ENCODE measurements at regions not wholly inside any gene's neighbourhood (a gene's known extent, or its start where the extent isn't known, plus 50 kb on each side); places are given as distances from the start of the nearest gene placed in this dataset.

DNA sequence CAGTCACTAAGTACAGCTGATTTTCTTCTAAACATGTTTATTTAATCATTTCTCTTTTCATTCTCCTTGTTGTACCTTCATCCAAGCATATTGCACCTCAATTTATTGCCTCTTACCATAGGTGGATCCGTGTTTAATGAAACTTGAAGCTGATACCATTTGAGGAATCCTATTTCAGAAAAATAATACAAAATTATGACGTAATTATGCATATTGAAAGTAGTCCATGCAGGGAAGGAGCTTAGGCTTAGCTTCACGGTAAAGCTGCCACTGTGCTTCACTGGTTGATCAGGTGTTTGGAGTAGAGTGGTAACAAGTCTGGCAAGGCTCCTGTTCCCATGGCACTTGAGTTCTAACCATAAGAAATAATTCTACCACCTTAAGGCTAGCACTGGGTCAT lies 61.0 kb upstream of the CLEC14A start:
- Histone ChIP-seq H3K27me3 (replicated peaks; ENCODE audit: insufficient read depth) (no peaks in the 10 kb centered on the region), H3F3A (ENCODE audit: insufficient read depth) (no peaks in the 10 kb centered on the region), H2AFZ (no peak overlapping the region), H3K79me2 (ENCODE audit: insufficient read depth) (no peaks in the 10 kb centered on the region), H3K4me3 (no peak overlapping the region), H4K20me1 (ENCODE audit: insufficient read depth) (no peaks in the 10 kb centered on the region), H3K9me3 (ENCODE audit: low read depth) (no peaks in the 10 kb centered on the region), H3K4me1 (ENCODE audit: insufficient read depth) (peaks cover 9% of the 10 kb centered on the region; the same call in 1 of the 2 replicates), H3K27ac (no peak overlapping the region), H3K4me2 (ENCODE audit: unreplicated experiment) (no peak overlapping the region), H3K36me3 (ENCODE audit: low read depth) (no peaks in the 10 kb centered on the region), H3K9me2 (ENCODE audit: insufficient read depth) (no peaks in the 10 kb centered on the region), H3K9ac (no peak overlapping the region)
- DNase-seq, result no peak
- TF ChIP-seq EZH2phosphoT487 (IDR thresholded peaks at IDR 0.05; ENCODE audit: insufficient read depth, low read depth), result no peak
- no peak for TF ChIP-seq EZH2 (IDR thresholded peaks at IDR 0.05; ENCODE audit: insufficient read depth, poor library complexity, severe bottlenecking)
- 63% methylated on average over 3 of the region's 3 CpGs for WGBS, 2 experiments (ENCODE audit: low coverage in 1 of 2, low lambda C conversion rate in 2 of 2, missing lambda C conversion rate in 2 of 2)
- in situ Hi-C loops (cut with MboI), result no loop called here

DNA sequence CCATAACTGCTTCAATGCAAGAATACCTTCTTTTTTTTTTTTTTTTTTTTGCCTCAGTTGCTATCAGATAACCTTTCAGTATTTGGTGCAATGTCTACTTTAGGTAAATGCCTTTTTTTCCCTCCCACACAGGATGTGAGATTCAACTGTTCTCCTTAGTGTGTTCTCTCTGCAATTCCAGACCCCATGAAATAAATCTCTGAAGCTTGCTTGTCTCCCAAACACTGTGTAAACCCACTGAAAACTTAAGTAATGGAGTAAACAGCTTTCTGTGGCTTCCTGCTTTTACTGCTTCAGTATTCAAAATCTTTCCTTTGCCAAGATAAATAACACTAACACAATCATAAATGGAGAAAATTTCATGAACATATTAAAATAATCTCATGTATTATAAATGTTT lies 55.8 kb upstream of the CLEC14A start:
- no peak for TF ChIP-seq EZH2 (IDR thresholded peaks at IDR 0.05; ENCODE audit: insufficient read depth, poor library complexity, severe bottlenecking)
- TF ChIP-seq EZH2phosphoT487 (IDR thresholded peaks at IDR 0.05; ENCODE audit: insufficient read depth, low read depth), result no peak
- Histone ChIP-seq H3K27me3 (replicated peaks; ENCODE audit: insufficient read depth) (no peaks in the 10 kb centered on the region), H3K4me2 (ENCODE audit: unreplicated experiment) (no peak overlapping the region), H3K27ac (no peak overlapping the region), H3K36me3 (ENCODE audit: low read depth) (no peaks in the 10 kb centered on the region), H3K9ac (no peak overlapping the region), H3K4me1 (ENCODE audit: insufficient read depth) (peaks cover 16% of the 10 kb centered on the region; the same call in 1 of the 2 replicates), H4K20me1 (ENCODE audit: insufficient read depth) (no peaks in the 10 kb centered on the region), H3K4me3 (no peak overlapping the region), H2AFZ (no peak overlapping the region), H3K9me3 (ENCODE audit: low read depth) (no peaks in the 10 kb centered on the region), H3K79me2 (ENCODE audit: insufficient read depth) (no peaks in the 10 kb centered on the region), H3F3A (ENCODE audit: insufficient read depth) (no peaks in the 10 kb centered on the region), H3K9me2 (ENCODE audit: insufficient read depth) (no peaks in the 10 kb centered on the region)
- in situ Hi-C loops (cut with MboI), result no loop called here
- DNase-seq, result no peak

- no peak overlapping the region for H3K4me2 ChIP-seq (ENCODE audit: unreplicated experiment)
- no peak overlapping the region for H2AFZ ChIP-seq
- H4K20me1 ChIP-seq (ENCODE audit: insufficient read depth), result no peaks in the 10 kb centered on the region
- H3K27ac ChIP-seq, result no peak overlapping the region
- no peaks in the 10 kb centered on the region for H3K27me3 ChIP-seq (replicated peaks; ENCODE audit: insufficient read depth)
- WGBS, 2 experiments (ENCODE audit: low coverage in 1 of 2, low lambda C conversion rate in 2 of 2, missing lambda C conversion rate in 2 of 2), result 55 to 64% methylated on average over 3 of the region's 3 CpGs
- peaks cover 16% of the 10 kb centered on the region; the same call in 1 of the 2 replicates for H3K4me1 ChIP-seq (ENCODE audit: insufficient read depth)
- H3F3A ChIP-seq (ENCODE audit: insufficient read depth), result no peaks in the 10 kb centered on the region
- H3K9me2 ChIP-seq (ENCODE audit: insufficient read depth), result no peaks in the 10 kb centered on the region
- no peak overlapping the region for H3K4me3 ChIP-seq
- no peaks in the 10 kb centered on the region for H3K9me3 ChIP-seq (ENCODE audit: low read depth)
- no peaks in the 10 kb centered on the region for H3K79me2 ChIP-seq (ENCODE audit: insufficient read depth)
- H3K9ac ChIP-seq, result no peak overlapping the region
- H3K36me3 ChIP-seq (ENCODE audit: low read depth), result no peaks in the 10 kb centered on the region
- in situ Hi-C loops (cut with MboI), result no loop called here
- no peak for TF ChIP-seq EZH2phosphoT487 (IDR thresholded peaks at IDR 0.05; ENCODE audit: insufficient read depth, low read depth)
- TF ChIP-seq EZH2 (IDR thresholded peaks at IDR 0.05; ENCODE audit: insufficient read depth, poor library complexity, severe bottlenecking), result no peak
- DNase-seq, result no peak
These were observed 54.6 kb upstream of the CLEC14A start for GRCh38 chr14:38310420-38310995.

- no peak overlapping the region for H3K4me3 ChIP-seq
- DNase-seq, result no peak
- no peaks in the 10 kb centered on the region for H3K36me3 ChIP-seq (ENCODE audit: low read depth)
- peak overlapping the region; percentile 43; the same call in 1 of the 2 replicates for H2AFZ ChIP-seq
- TF ChIP-seq EZH2phosphoT487 (IDR thresholded peaks at IDR 0.05; ENCODE audit: insufficient read depth, low read depth), result no peak
- TF ChIP-seq EZH2 (IDR thresholded peaks at IDR 0.05; ENCODE audit: insufficient read depth, poor library complexity, severe bottlenecking), result no peak
- no peak overlapping the region for H3K27ac ChIP-seq
- no peak overlapping the region for H3K9ac ChIP-seq
- H3K9me2 ChIP-seq (ENCODE audit: insufficient read depth), result no peaks in the 10 kb centered on the region
- H4K20me1 ChIP-seq (ENCODE audit: insufficient read depth), result no peaks in the 10 kb centered on the region
- H3F3A ChIP-seq (ENCODE audit: insufficient read depth), result no peaks in the 10 kb centered on the region
- peaks cover 3% of the 10 kb centered on the region for H3K9me3 ChIP-seq (ENCODE audit: low read depth)
- H3K79me2 ChIP-seq (ENCODE audit: insufficient read depth), result no peaks in the 10 kb centered on the region
- no peaks in the 10 kb centered on the region for H3K27me3 ChIP-seq (replicated peaks; ENCODE audit: insufficient read depth)
- in situ Hi-C loops (cut with MboI), result no loop called here
- WGBS, 2 experiments (ENCODE audit: low coverage in 1 of 2, low lambda C conversion rate in 2 of 2, missing lambda C conversion rate in 2 of 2), result 72 to 81% methylated on average over 5 of the region's 5 CpGs
- H3K4me2 ChIP-seq (ENCODE audit: unreplicated experiment), result no peak overlapping the region
- H3K4me1 ChIP-seq (ENCODE audit: insufficient read depth), result peaks cover 16% of the 10 kb centered on the region; the same call in 1 of the 2 replicates
These were observed 53.8 kb upstream of the CLEC14A start for GRCh38 chr14:38309522-38310277.

Data from GM23248 (cell line).